Skin epidermis (tissue), 12 donors: ENCODE measurements at regions not wholly inside any gene's neighbourhood (a gene's known extent, or its start where the extent isn't known, plus 50 kb on each side); places are given as distances from the start of the nearest gene placed in this dataset.
A peak's percentile ranks its signal among the peaks of the same experiment; 100 is the strongest.
"Not testable (repeated sequence)": the region's sequence is repeated elsewhere in the genome, so short reads cannot be mapped to it uniquely, and the experiment has no call there.

Source experiments
- H3K27ac ChIP-seq, 21 experiments: fragments of 200-600 bp; sonication (generic) in 11 of 21; one replicate each; pipeline ENCODE4 v1.5.0; 2020; ENCODE audit warnings: mild to moderate bottlenecking in 3 of 21, inconsistent platforms in 2 of 21, moderate library complexity in 2 of 21
- H3K4me3 ChIP-seq, 7 experiments: fragments of 200-600 bp; sonication (generic) in 2 of 7; one replicate each; pipeline ENCODE4 v1.5.0; 2020; ENCODE audit warnings: inconsistent platforms in 2 of 7, mild to moderate bottlenecking in 2 of 7, moderate library complexity in 1 of 7

- Histone ChIP-seq H3K27ac (no peak overlapping the region), H3K4me3 (no peak overlapping the region)
Measured at GRCh38 chr10:45564303-45564959, 108.1 kb downstream of the ZFAND4 start.

GRCh38 chr10:45561952-45562351 is 110.6 kb downstream of the ZFAND4 start:
- Histone ChIP-seq H3K4me3 (no peak overlapping the region), H3K27ac (peak overlapping the region in 1 of 21 experiments; percentile 5)

- Histone ChIP-seq H3K27ac (no peak overlapping the region), H3K4me3 (no peak overlapping the region)
Measured at GRCh38 chr10:45560262-45560661, 112.3 kb downstream of the ZFAND4 start.

GRCh38 chr10:45558425-45558824 is 114.1 kb downstream of the ZFAND4 start:
- Histone ChIP-seq H3K27ac (peak overlapping the region in 1 of 21 experiments; percentile 46), H3K4me3 (no peak overlapping the region)

GRCh38 chr10:45557275-45557905 is 115.2 kb downstream of the ZFAND4 start:
- Histone ChIP-seq H3K27ac (peak overlapping the region in 2 of 21 experiments; percentile 14 to 46), H3K4me3 (no peak overlapping the region)

- Histone ChIP-seq H3K4me3 (no peak overlapping the region), H3K27ac (no peak overlapping the region)
Measured at GRCh38 chr10:45555795-45556194, 116.8 kb downstream of the ZFAND4 start.

- H3K4me3 ChIP-seq, H3K27ac ChIP-seq: not testable (repeated sequence)
Measured at GRCh38 chr10:45555332-45555731, 117.2 kb downstream of the ZFAND4 start.

- no peak overlapping the region for H3K27ac ChIP-seq
- H3K4me3 ChIP-seq = no peak overlapping the region
Measured at GRCh38 chr10:45553613-45554012, 119.0 kb downstream of the ZFAND4 start.

GRCh38 chr10:45553155-45553554 is 119.4 kb downstream of the ZFAND4 start:
- Histone ChIP-seq H3K4me3 (no peak overlapping the region), H3K27ac (no peak overlapping the region)

- no peak overlapping the region for H3K4me3 ChIP-seq
- no peak overlapping the region for H3K27ac ChIP-seq
Measured at GRCh38 chr10:45552476-45552875, 120.1 kb downstream of the ZFAND4 start.

GRCh38 chr10:45550903-45551786 is 121.4 kb downstream of the ZFAND4 start:
- H3K4me3 ChIP-seq = no peak overlapping the region
- H3K27ac ChIP-seq = no peak overlapping the region

GRCh38 chr10:45548068-45548467 is 124.5 kb downstream of the ZFAND4 start:
- Histone ChIP-seq H3K4me3 (no peak overlapping the region), H3K27ac (no peak overlapping the region)

- Histone ChIP-seq H3K27ac (no peak overlapping the region), H3K4me3 (no peak overlapping the region)
Measured at GRCh38 chr10:45547207-45547606, 125.4 kb downstream of the ZFAND4 start.

- no peak overlapping the region for H3K27ac ChIP-seq
- H3K4me3 ChIP-seq = no peak overlapping the region
Measured at GRCh38 chr10:45545150-45545549, 127.4 kb downstream of the ZFAND4 start.

- H3K27ac ChIP-seq = no peak overlapping the region
- no peak overlapping the region for H3K4me3 ChIP-seq
Measured at GRCh38 chr10:45544191-45544590, 128.4 kb downstream of the ZFAND4 start.

- H3K27ac ChIP-seq, H3K4me3 ChIP-seq: not testable (repeated sequence)
Measured at GRCh38 chr10:45541032-45541431, 131.5 kb downstream of the ZFAND4 start.

GRCh38 chr10:45540589-45540988 is 132.0 kb downstream of the ZFAND4 start:
- not testable (repeated sequence) for H3K4me3 ChIP-seq, H3K27ac ChIP-seq

GRCh38 chr10:45539569-45539968 is 133.0 kb downstream of the ZFAND4 start:
- not testable (repeated sequence) for H3K27ac ChIP-seq, H3K4me3 ChIP-seq

GRCh38 chr10:45534572-45534971 is 138.0 kb downstream of the ZFAND4 start:
- Histone ChIP-seq H3K4me3 (no peak overlapping the region), H3K27ac (no peak overlapping the region)

GRCh38 chr10:45532480-45532879 is 140.1 kb downstream of the ZFAND4 start:
- H3K4me3 ChIP-seq = no peak overlapping the region
- no peak overlapping the region for H3K27ac ChIP-seq
